ENCODE measurements at regions not wholly inside any gene's neighbourhood (a gene's known extent, or its start where the extent isn't known, plus 50 kb on each side); places are given as distances from the start of the nearest gene placed in this dataset.

- WGBS = 95% methylated on average over 1 of the region's 1 CpG
- H3K36me3 ChIP-seq (ENCODE audit: control insufficient read depth in 4 of 4, insufficient read depth in 3 of 4, low read depth in 1 of 4, low read length in 3 of 4) = no peaks in the 10 kb centered on the region
- TF ChIP-seq ZBTB33 (IDR thresholded peaks at IDR 0.05) (no peak), FOXA1 (IDR thresholded peaks at IDR 0.05) (no peak), SP1 (IDR thresholded peaks at IDR 0.05) (no peak), CTCF (IDR thresholded peaks at IDR 0.05; ENCODE audit: low read depth, low read length, missing input control) (no peak), TAF1 (conservative IDR thresholded peaks at IDR 0.05) (no peak), YY1 (IDR thresholded peaks at IDR 0.05) (no peak), HNF4A (conservative IDR thresholded peaks at IDR 0.05) (no peak), FOXA2 (IDR thresholded peaks at IDR 0.05) (no peak), GABPA (IDR thresholded peaks at IDR 0.05 in 1 of 2, conservative IDR thresholded peaks at IDR 0.05 in 1 of 2) (no peak), HNF4G (IDR thresholded peaks at IDR 0.05) (no peak)
- H3K27me3 ChIP-seq (ENCODE audit: control insufficient read depth in 4 of 4, insufficient read depth in 4 of 4, low read length in 3 of 4) = no peaks in the 10 kb centered on the region
- DNase-seq (ENCODE audit: low spot score) = no peak
- H3K4me1 ChIP-seq (ENCODE audit: control insufficient read depth in 4 of 4, insufficient read depth in 4 of 4, low read length in 3 of 4) = no peaks in the 10 kb centered on the region
- no peak overlapping the region for H3K9ac ChIP-seq (ENCODE audit: low read depth in 1 of 2, low read length in 2 of 2)
- no peaks in the 10 kb centered on the region for H3K9me3 ChIP-seq (ENCODE audit: control insufficient read depth in 4 of 4, low read length in 3 of 4)
- H3K27ac ChIP-seq (ENCODE audit: low read depth in 1 of 2, low read length in 2 of 2) = no peak overlapping the region
- H3K4me3 ChIP-seq (ENCODE audit: low read depth in 1 of 3, low read length in 3 of 3) = no peak overlapping the region
These were observed 316.9 kb upstream of the PRDM1 start for GRCh38 chr6:105769197-105769596.

GRCh38 chr6:105767541-105767940 is 318.6 kb upstream of the PRDM1 start:
- H3K36me3 ChIP-seq (ENCODE audit: control insufficient read depth in 4 of 4, insufficient read depth in 3 of 4, low read depth in 1 of 4, low read length in 3 of 4) = no peaks in the 10 kb centered on the region
- 84% methylated on average over 3 of the region's 3 CpGs for WGBS
- no peak overlapping the region for H3K4me3 ChIP-seq (ENCODE audit: low read depth in 1 of 3, low read length in 3 of 3)
- TF ChIP-seq FOXA2 (IDR thresholded peaks at IDR 0.05) = no peak
- no peak for TF ChIP-seq SP1 (IDR thresholded peaks at IDR 0.05)
- TF ChIP-seq NR2F2 (IDR thresholded peaks at IDR 0.05) = no peak
- TF ChIP-seq RXRA (IDR thresholded peaks at IDR 0.05) = no peak
- no peaks in the 10 kb centered on the region for H3K27me3 ChIP-seq (ENCODE audit: control insufficient read depth in 4 of 4, insufficient read depth in 4 of 4, low read length in 3 of 4)
- DNase-seq (ENCODE audit: low spot score) = no peak
- H3K9ac ChIP-seq (ENCODE audit: low read depth in 1 of 2, low read length in 2 of 2) = no peak overlapping the region
- no peaks in the 10 kb centered on the region for H3K9me3 ChIP-seq (ENCODE audit: control insufficient read depth in 4 of 4, low read length in 3 of 4)
- no peaks in the 10 kb centered on the region for H3K4me1 ChIP-seq (ENCODE audit: control insufficient read depth in 4 of 4, insufficient read depth in 4 of 4, low read length in 3 of 4)
- H3K27ac ChIP-seq (ENCODE audit: low read depth in 1 of 2, low read length in 2 of 2) = no peak overlapping the region

GRCh38 chr6:105765239-105765638 is 320.9 kb upstream of the PRDM1 start:
- no peak overlapping the region for H3K4me3 ChIP-seq (ENCODE audit: low read depth in 1 of 3, low read length in 3 of 3)

More at GRCh38 chr6:105765239-105765638, 320.9 kb upstream of the PRDM1 start:
- Histone ChIP-seq H3K27ac (ENCODE audit: low read depth in 1 of 2, low read length in 2 of 2) (no peak overlapping the region), H3K36me3 (ENCODE audit: control insufficient read depth in 4 of 4, insufficient read depth in 3 of 4, low read depth in 1 of 4, low read length in 3 of 4) (no peaks in the 10 kb centered on the region), H3K9ac (ENCODE audit: low read depth in 1 of 2, low read length in 2 of 2) (no peak overlapping the region), H3K4me1 (ENCODE audit: control insufficient read depth in 4 of 4, insufficient read depth in 4 of 4, low read length in 3 of 4) (peaks cover 0 to 13% (median 1%) of the 10 kb centered on the region in 4 donors), H3K9me3 (ENCODE audit: control insufficient read depth in 4 of 4, low read length in 3 of 4) (no peaks in the 10 kb centered on the region), H3K27me3 (ENCODE audit: control insufficient read depth in 4 of 4, insufficient read depth in 4 of 4, low read length in 3 of 4) (no peaks in the 10 kb centered on the region)
- no peak for DNase-seq (ENCODE audit: low spot score)
- TF ChIP-seq ZBTB33 (IDR thresholded peaks at IDR 0.05) (no peak), HNF4A (conservative IDR thresholded peaks at IDR 0.05) (no peak), SP1 (IDR thresholded peaks at IDR 0.05) (no peak), CTCF (IDR thresholded peaks at IDR 0.05; ENCODE audit: low read depth, low read length, missing input control) (no peak), HNF4G (IDR thresholded peaks at IDR 0.05) (no peak), EGR1 (IDR thresholded peaks at IDR 0.05; ENCODE audit: low read depth in 2 of 2) (no peak), RXRA (IDR thresholded peaks at IDR 0.05) (no peak), REST (IDR thresholded peaks at IDR 0.05) (no peak), GABPA (IDR thresholded peaks at IDR 0.05 in 1 of 2, conservative IDR thresholded peaks at IDR 0.05 in 1 of 2) (no peak), YY1 (IDR thresholded peaks at IDR 0.05) (no peak)
